Caco-2 (cell line): ENCODE measurements at regions not wholly inside any gene's neighbourhood (a gene's known extent, or its start where the extent isn't known, plus 50 kb on each side); places are given as distances from the start of the nearest gene placed in this dataset.

Experiments used
- BruUV-seq: library from RNA; stranded (reverse); fragments of 400-500 nt; replicated peaks from 2 replicates; lab custom pipeline; 2021; lab: Mats Ljungman, UMichigan
- CTCF ChIA-PET: fragments of 300-600 bp; sonication (Branson Sonifier 250); formaldehyde crosslinking; loops from one replicate; lab custom pipeline; 2022; ENCODE audit warnings: antibody characterized with exemption; lab: Charles Lee
- POLR2A ChIA-PET: fragments of 300-600 bp; sonication (Branson Sonifier 250); formaldehyde crosslinking; loops from one replicate; lab custom pipeline; 2022; ENCODE audit warnings: antibody characterized with exemption; lab: Charles Lee
- DNase-seq, 2 experiments: peaks; one replicate each; pipeline versions ENCODE4 v3.0.0 to v3.0.0-alpha.2; 2020 to 2022
- H3K27me3 ChIP-seq: replicated peaks from 2 replicates; pipeline ENCODE4 v1.6.0; 2011; ENCODE audit warnings: low read length; ENCODE audit not compliant: control insufficient read depth, insufficient read depth
- H3K36me3 ChIP-seq: 2 replicates; pipeline ENCODE4 v1.5.1; 2011; ENCODE audit warnings: low read length; ENCODE audit not compliant: control insufficient read depth, insufficient read depth
- H3K4me1 ChIP-seq: fragments of 250-450 bp; sonication (Bioruptor Pico); 2 replicates; pipeline ENCODE4 v1.5.1; 2020; ENCODE audit warnings: mild to moderate bottlenecking
- H3K4me3 ChIP-seq: 2 replicates; pipeline ENCODE4 v1.5.1; 2011; ENCODE audit warnings: low read depth, mild to moderate bottlenecking, control low read depth, low read length
- H3K9me3 ChIP-seq: fragments of 250-450 bp; sonication (Bioruptor Pico); 2 replicates; pipeline ENCODE4 v1.5.1; 2020; ENCODE audit warnings: mild to moderate bottlenecking, moderate library complexity
- H3K27ac Mint-ChIP-seq: one replicate; pipeline ENCODE4 v1.8.0; 2022; ENCODE audit warnings: mixed read lengths; ENCODE audit not compliant: unreplicated experiment
- H3K27me3 Mint-ChIP-seq: one replicate; pipeline ENCODE4 v1.8.0; 2022; ENCODE audit warnings: mixed read lengths; ENCODE audit not compliant: insufficient read depth, unreplicated experiment
- H3K36me3 Mint-ChIP-seq: one replicate; pipeline ENCODE4 v1.8.0; 2022; ENCODE audit warnings: mild to moderate bottlenecking, mixed read lengths; ENCODE audit not compliant: insufficient read depth, unreplicated experiment
- H3K4me1 Mint-ChIP-seq: one replicate; pipeline ENCODE4 v1.8.0; 2022; ENCODE audit warnings: low read depth, mixed read lengths; ENCODE audit not compliant: unreplicated experiment
- H3K4me3 Mint-ChIP-seq: one replicate; pipeline ENCODE4 v1.8.0; 2022; ENCODE audit warnings: mild to moderate bottlenecking, moderate library complexity, mixed read lengths; ENCODE audit not compliant: unreplicated experiment
- H3K9me3 Mint-ChIP-seq: one replicate; pipeline ENCODE4 v1.8.0; 2022; ENCODE audit warnings: mixed read lengths; ENCODE audit not compliant: unreplicated experiment
- CTCF ChIP-seq, 2 experiments: fragments of 200-600 bp in 1 of 2; IDR thresholded peaks; 1 replicate in 1 of 2; 2 replicates in 1 of 2; pipeline versions ENCODE4 v1.5.1 to v1.8.0; 2011 to 2022; ENCODE audit warnings: antibody characterized with exemption in 1 of 2, control low read depth in 1 of 2, inconsistent platforms in 1 of 2, low read depth in 1 of 2, low read length in 1 of 2, mild to moderate bottlenecking in 1 of 2, moderate library complexity in 1 of 2; ENCODE audit not compliant: insufficient read depth in 1 of 2, severe bottlenecking in 1 of 2, unreplicated experiment in 1 of 2
- intact Hi-C: fragments of 100-400 bp; cut with micrococcal nuclease; formaldehyde crosslinking; loops from one replicate; pipeline ENCODE4 v1.10.0; 2022; ENCODE audit not compliant: unreplicated experiment

- Histone ChIP-seq H3K4me1 (no peaks in the 10 kb centered on the region), H3K9me3 (0 out of 2 replicates have a peak, but pooled peaks cover 2% of the 10 kb centered on the region), H3K27me3 (no peaks in the 10 kb centered on the region), H3K36me3 (no peaks in the 10 kb centered on the region), H3K4me3 (no peak overlapping the region)
- no peak for TF ChIP-seq CTCF (IDR thresholded peaks at IDR 0.05; ENCODE audit: insufficient read depth in 1 of 2, low read depth in 1 of 2, low read length in 1 of 2, severe bottlenecking in 1 of 2, unreplicated experiment in 1 of 2)
- Mint-ChIP-seq H3K9me3 (no peaks in the 10 kb centered on the region), H3K27me3 (peaks cover 3% of the 10 kb centered on the region), H3K36me3 (no peaks in the 10 kb centered on the region), H3K27ac (no peak overlapping the region), H3K4me3 (no peak overlapping the region), H3K4me1 (no peaks in the 10 kb centered on the region)
- ChIA-PET CTCF (no interaction called here), POLR2A (no interaction called here)
- no peak for DNase-seq
- intact Hi-C loops, result no loop called here
- BruUV-seq, result no TSS peak
Observed at GRCh38 chr5:66438087-66438486, 158.1 kb upstream of the MAST4 start.

- no peak overlapping the region for H3K4me3 Mint-ChIP-seq
- H3K27me3 ChIP-seq, result no peaks in the 10 kb centered on the region
- intact Hi-C loops, result no loop called here
- H3K4me3 ChIP-seq, result no peak overlapping the region
- H3K27me3 Mint-ChIP-seq, result peaks cover 3% of the 10 kb centered on the region
- 0 out of 2 replicates have a peak, but pooled peaks cover 2% of the 10 kb centered on the region for H3K9me3 ChIP-seq
- H3K4me1 ChIP-seq, result no peaks in the 10 kb centered on the region
- H3K27ac Mint-ChIP-seq, result no peak overlapping the region
- POLR2A ChIA-PET, result no interaction called here
- H3K9me3 Mint-ChIP-seq, result no peaks in the 10 kb centered on the region
- H3K36me3 ChIP-seq, result no peaks in the 10 kb centered on the region
- no peak for DNase-seq
- H3K4me1 Mint-ChIP-seq, result no peaks in the 10 kb centered on the region
- no peaks in the 10 kb centered on the region for H3K36me3 Mint-ChIP-seq
- no TSS peak for BruUV-seq
- CTCF ChIA-PET, result no interaction called here
- TF ChIP-seq CTCF (IDR thresholded peaks at IDR 0.05; ENCODE audit: insufficient read depth in 1 of 2, low read depth in 1 of 2, low read length in 1 of 2, severe bottlenecking in 1 of 2, unreplicated experiment in 1 of 2), result no peak
Observed at GRCh38 chr5:66438696-66439095, 157.5 kb upstream of the MAST4 start.

GRCh38 chr5:66440202-66440680, 156.0 kb upstream of the MAST4 start:
- no TSS peak for BruUV-seq
- intact Hi-C loops, result no loop called here
- no peak for DNase-seq
- 0 out of 2 replicates have a peak, but pooled peaks cover 2% of the 10 kb centered on the region for H3K9me3 ChIP-seq
- no peaks in the 10 kb centered on the region for H3K36me3 ChIP-seq
- H3K36me3 Mint-ChIP-seq, result no peaks in the 10 kb centered on the region
- no peaks in the 10 kb centered on the region for H3K4me1 ChIP-seq
- peaks cover 3% of the 10 kb centered on the region for H3K27me3 Mint-ChIP-seq
- CTCF ChIA-PET, result no interaction called here
- H3K4me3 ChIP-seq, result no peak overlapping the region
- H3K4me3 Mint-ChIP-seq, result no peak overlapping the region
- H3K4me1 Mint-ChIP-seq, result no peaks in the 10 kb centered on the region
- no peak overlapping the region for H3K27ac Mint-ChIP-seq
- POLR2A ChIA-PET, result no interaction called here
- H3K27me3 ChIP-seq, result no peaks in the 10 kb centered on the region
- TF ChIP-seq CTCF (IDR thresholded peaks at IDR 0.05; ENCODE audit: insufficient read depth in 1 of 2, low read depth in 1 of 2, low read length in 1 of 2, severe bottlenecking in 1 of 2, unreplicated experiment in 1 of 2), result no peak
- no peaks in the 10 kb centered on the region for H3K9me3 Mint-ChIP-seq
